Loucy (cell line): ENCODE measurements at regions not wholly inside any gene's neighbourhood (a gene's known extent, or its start where the extent isn't known, plus 50 kb on each side); places are given as distances from the start of the nearest gene placed in this dataset.

Source experiments
- CTCF ChIP-seq: fragments of 200-600 bp; sonication (generic); conservative IDR thresholded peaks from 2 replicates; pipeline ENCODE4 v1.5.1; 2014; ENCODE audit warnings: mild to moderate bottlenecking, antibody characterized with exemption, low read length
- EZH2phosphoT487 ChIP-seq: fragments of 200-600 bp; IDR thresholded peaks from 2 replicates; pipeline ENCODE4 v1.6.1; 2018; ENCODE audit warnings: antibody characterized with exemption, mild to moderate bottlenecking, moderate library complexity, borderline replicate concordance

DNA sequence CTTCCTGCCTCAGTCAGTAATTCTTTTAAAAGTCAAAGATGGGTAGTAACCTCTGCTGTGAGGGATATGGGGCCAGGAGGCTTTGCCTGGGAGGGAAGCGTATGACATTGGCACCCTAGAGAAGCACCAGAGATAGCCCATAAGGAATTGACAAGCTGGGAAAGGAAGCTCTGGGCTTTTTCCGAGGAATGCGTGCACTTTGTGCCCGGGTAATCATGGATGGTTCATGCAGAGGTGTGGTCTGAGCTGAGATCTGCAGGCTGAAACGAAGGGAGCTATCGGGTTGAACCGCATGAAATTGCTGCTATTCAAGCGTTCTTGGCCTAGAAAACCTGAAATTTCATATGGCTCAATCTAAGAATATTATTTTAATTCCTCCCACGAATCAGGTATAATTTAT lies 127.7 kb upstream of the TLE3 start:
- no peak for TF ChIP-seq CTCF
- no peak for TF ChIP-seq EZH2phosphoT487
